GM19324 (cell line): ENCODE measurements at regions not wholly inside any gene's neighbourhood (a gene's known extent, or its start where the extent isn't known, plus 50 kb on each side); places are given as distances from the start of the nearest gene placed in this dataset.

Experiments used
- ATAC-seq: cut with Tn5 transposase; IDR thresholded peaks from one replicate; pipeline ENCODE4 v1.9.1; 2021; ENCODE audit warnings: mild to moderate bottlenecking, moderate library complexity; ENCODE audit not compliant: unreplicated experiment, low FRiP score

- ATAC-seq = no peak
Measured at GRCh38 chr5:68161156-68161555, 54.4 kb upstream of the PIK3R1 start.

- no peak for ATAC-seq
Measured at GRCh38 chr5:68159224-68159951, 56.2 kb upstream of the PIK3R1 start.

- no peak for ATAC-seq
Measured at GRCh38 chr5:68155940-68156339, 59.6 kb upstream of the PIK3R1 start.

- no peak for ATAC-seq
Measured at GRCh38 chr5:68154119-68154857, 61.3 kb upstream of the PIK3R1 start.

- no peak for ATAC-seq
Measured at GRCh38 chr5:68151812-68152211, 63.7 kb upstream of the PIK3R1 start.

- peak; percentile 66 for ATAC-seq
Measured at GRCh38 chr5:68149189-68149588, 66.4 kb upstream of the PIK3R1 start.

GRCh38 chr5:68148096-68148495, 67.5 kb upstream of the PIK3R1 start:
- peak; percentile 47 for ATAC-seq

GRCh38 chr5:68147659-68148058, 67.9 kb upstream of the PIK3R1 start:
- no peak for ATAC-seq

- peak; percentile 48 for ATAC-seq
Measured at GRCh38 chr5:68141494-68141893, 74.1 kb upstream of the PIK3R1 start.

GRCh38 chr5:68140763-68141162, 74.8 kb upstream of the PIK3R1 start:
- ATAC-seq = peak; percentile 40

- ATAC-seq = no peak
Measured at GRCh38 chr5:68139611-68140441, 75.7 kb upstream of the PIK3R1 start.

GRCh38 chr5:68137511-68138140, 77.9 kb upstream of the PIK3R1 start:
- no peak for ATAC-seq

- no peak for ATAC-seq
Measured at GRCh38 chr5:68134669-68135313, 80.8 kb upstream of the PIK3R1 start.

GRCh38 chr5:68134033-68134668, 81.4 kb upstream of the PIK3R1 start:
- no peak for ATAC-seq

- no peak for ATAC-seq
Measured at GRCh38 chr5:68130253-68130652, 85.3 kb upstream of the PIK3R1 start.

GRCh38 chr5:68129364-68129763, 86.2 kb upstream of the PIK3R1 start:
- ATAC-seq = no peak

GRCh38 chr5:68126886-68127285, 88.7 kb upstream of the PIK3R1 start:
- ATAC-seq = no peak

GRCh38 chr5:68122439-68123328, 92.9 kb upstream of the PIK3R1 start:
- no peak for ATAC-seq
